ENCODE measurements at regions not wholly inside any gene's neighbourhood (a gene's known extent, or its start where the extent isn't known, plus 50 kb on each side); places are given as distances from the start of the nearest gene placed in this dataset.
"Not testable (repeated sequence)": the region's sequence is repeated elsewhere in the genome, so short reads cannot be mapped to it uniquely, and the experiment has no call there.

DNA sequence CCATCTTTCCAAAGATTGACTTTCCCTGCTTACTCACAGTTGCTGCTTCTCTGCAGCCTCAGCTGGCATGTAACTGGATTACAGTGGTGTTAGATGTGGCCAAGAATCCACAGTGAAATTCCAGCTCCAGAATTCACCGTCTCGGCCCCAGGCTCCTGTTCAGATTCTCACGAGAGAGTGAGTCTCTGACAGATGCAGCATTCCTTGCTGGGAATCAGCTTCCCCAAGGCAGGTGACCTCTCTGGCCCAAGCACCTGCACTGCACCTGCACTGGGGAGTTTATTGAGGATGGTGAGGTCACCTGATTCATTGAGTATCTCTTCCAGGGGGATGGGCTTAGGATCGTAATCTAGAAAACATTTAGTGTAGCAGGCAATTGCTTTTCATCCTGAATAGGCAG, 600.5 kb upstream of the RBFOX1 start:
- ChIA-PET CTCF (interaction anchor here (0.6 to 0.7 kb wide), 2 partner anchors 43 to 50 kb away, joined by 3 read pairs; no protein-coding TSS in a partner anchor), POLR2A (ENCODE audit: low non-redundant PET) (no interaction called here)
- TF ChIP-seq, protein P1, sequence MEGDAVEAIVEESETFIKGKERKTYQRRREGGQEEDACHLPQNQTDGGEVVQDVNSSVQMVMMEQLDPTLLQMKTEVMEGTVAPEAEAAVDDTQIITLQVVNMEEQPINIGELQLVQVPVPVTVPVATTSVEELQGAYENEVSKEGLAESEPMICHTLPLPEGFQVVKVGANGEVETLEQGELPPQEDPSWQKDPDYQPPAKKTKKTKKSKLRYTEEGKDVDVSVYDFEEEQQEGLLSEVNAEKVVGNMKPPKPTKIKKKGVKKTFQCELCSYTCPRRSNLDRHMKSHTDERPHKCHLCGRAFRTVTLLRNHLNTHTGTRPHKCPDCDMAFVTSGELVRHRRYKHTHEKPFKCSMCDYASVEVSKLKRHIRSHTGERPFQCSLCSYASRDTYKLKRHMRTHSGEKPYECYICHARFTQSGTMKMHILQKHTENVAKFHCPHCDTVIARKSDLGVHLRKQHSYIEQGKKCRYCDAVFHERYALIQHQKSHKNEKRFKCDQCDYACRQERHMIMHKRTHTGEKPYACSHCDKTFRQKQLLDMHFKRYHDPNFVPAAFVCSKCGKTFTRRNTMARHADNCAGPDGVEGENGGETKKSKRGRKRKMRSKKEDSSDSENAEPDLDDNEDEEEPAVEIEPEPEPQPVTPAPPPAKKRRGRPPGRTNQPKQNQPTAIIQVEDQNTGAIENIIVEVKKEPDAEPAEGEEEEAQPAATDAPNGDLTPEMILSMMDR (conservative IDR thresholded peaks at IDR 0.05; ENCODE audit: low read depth) = no peak
- DNase-seq (ENCODE audit: low spot score) = no peak
- H3K27ac ChIP-seq = no peak overlapping the region

DNA sequence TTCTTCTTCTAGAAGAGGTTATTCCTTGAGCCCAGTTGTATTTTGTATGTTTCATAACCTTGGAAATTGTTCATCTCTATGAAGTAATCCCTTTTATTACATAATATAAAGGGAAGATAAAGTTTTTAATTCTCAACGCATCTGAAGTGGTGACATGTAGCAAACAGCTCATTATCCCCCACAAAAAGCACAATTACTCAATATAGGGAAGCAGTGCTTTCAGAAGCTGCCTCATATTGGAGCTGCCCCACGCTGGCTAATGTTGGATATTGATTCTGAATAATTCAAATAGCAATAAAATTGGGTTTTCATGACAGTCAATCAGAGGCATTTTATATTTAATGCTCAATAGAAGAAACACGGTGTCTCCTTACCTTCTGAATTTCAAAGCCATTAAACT, 604.3 kb upstream of the RBFOX1 start:
- H3K27ac ChIP-seq = no peak overlapping the region
- TF ChIP-seq, protein P1 (conservative IDR thresholded peaks at IDR 0.05; ENCODE audit: low read depth) = no peak
- no peak for DNase-seq (ENCODE audit: low spot score)
- ChIA-PET POLR2A (ENCODE audit: low non-redundant PET) (no interaction called here), CTCF (no interaction called here)

DNA sequence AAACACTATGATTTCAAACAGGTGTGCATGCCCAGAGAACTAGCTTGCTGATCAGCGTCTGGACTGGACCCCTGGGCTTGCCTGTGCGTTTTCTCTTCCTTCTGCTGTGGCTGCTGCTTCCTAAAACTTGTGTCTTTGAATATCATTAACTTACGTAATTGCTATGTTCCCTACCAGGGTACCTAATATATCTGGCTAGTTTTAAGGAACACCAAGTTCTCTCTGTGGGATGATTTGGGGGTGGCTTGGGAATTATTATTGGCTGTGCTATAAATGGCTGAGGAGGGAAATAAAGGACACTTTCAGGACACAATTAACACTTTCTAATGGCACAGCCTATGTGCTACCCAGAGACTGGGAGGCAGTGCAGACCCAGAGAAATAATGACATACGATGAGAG, 606.0 kb upstream of the RBFOX1 start:
- H3K27ac ChIP-seq = no peak overlapping the region
- ChIA-PET POLR2A (ENCODE audit: low non-redundant PET) (no interaction called here), CTCF (no interaction called here)
- no peak for DNase-seq (ENCODE audit: low spot score)
- TF ChIP-seq, protein P1 (conservative IDR thresholded peaks at IDR 0.05; ENCODE audit: low read depth) = no peak

DNA sequence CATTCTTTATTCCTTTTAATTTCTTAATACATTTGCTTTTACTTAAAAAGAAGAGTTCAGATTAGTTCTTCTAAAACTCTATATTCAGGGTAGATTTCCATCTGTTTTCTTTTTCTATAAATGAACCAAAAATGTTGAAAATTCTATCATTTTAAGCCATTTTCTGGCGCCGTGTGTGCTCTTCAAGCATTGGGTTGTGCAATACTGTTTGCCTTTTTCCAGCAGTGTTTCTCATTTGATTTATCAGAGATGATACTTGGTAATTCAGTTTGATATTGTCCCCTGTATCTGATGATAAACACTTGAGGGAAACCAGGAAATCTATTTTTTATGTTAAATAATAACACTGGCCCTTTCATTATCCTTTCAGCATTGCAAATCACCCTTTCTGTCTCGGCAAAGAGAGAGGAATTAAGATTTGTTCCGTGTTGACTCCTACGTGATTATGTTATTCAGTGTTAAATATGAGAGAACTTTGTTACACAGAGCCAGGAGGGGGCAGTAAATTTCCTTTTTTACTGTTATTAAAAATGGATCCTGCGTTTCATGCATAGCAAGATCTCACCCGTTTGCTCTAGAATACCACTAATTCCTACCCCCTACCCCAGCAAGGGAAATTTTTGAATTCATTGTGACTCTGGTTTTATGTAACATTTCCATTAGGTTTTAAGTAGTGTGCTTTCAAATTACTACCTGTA, 606.9 kb upstream of the RBFOX1 start:
- no peak for DNase-seq (ENCODE audit: low spot score)

DNA sequence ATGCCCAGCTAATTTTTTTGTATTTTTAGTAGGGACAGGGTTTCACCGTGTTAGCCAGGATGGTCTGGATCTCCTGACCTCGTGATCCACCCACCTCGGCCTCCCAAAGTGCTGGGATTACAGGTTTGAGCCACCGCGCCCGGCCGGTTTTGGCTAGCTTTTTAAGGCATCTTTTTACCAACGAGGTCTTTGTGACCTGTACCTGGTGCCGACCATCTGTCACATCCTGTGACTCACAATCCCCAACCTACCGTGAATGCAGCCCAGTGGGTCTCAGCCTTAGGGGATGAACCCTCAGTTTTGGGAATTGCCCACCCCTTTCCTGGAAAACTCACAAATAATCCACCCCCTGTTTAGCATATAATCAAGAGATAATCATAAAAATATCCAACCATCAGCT, 607.4 kb upstream of the RBFOX1 start:
- DNase-seq (ENCODE audit: low spot score); CTCF ChIA-PET; H3K27ac ChIP-seq; POLR2A ChIA-PET (ENCODE audit: low non-redundant PET): not testable (repeated sequence)

More for the DNA sequence above, 606.9 kb upstream of the RBFOX1 start:
- POLR2A ChIA-PET (ENCODE audit: low non-redundant PET) = no interaction called here
- CTCF ChIA-PET = no interaction called here
- TF ChIP-seq, protein P1 (conservative IDR thresholded peaks at IDR 0.05; ENCODE audit: low read depth) = no peak
- H3K27ac ChIP-seq = no peak overlapping the region

DNA sequence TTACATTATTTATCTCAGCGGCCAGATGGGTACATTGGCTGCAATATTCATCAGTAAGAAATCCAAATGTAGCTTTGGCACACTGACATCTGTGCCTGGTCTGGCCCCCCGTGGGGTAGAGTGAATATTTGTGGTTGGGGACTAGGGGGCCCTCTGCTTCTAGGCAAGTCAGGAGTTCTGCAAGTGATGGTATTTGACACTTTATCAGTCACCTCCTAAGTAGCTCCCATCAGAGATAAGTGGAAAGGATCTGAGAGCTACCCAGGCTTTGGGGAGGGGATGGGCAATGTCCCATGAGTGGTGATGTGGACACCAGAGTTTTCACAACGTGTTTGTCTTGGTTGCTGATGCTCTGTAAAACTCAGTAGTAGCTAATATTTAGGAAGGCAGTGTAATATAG, 609.9 kb upstream of the RBFOX1 start:
- no peak for DNase-seq (ENCODE audit: low spot score)
- POLR2A ChIA-PET (ENCODE audit: low non-redundant PET) = no interaction called here

DNA sequence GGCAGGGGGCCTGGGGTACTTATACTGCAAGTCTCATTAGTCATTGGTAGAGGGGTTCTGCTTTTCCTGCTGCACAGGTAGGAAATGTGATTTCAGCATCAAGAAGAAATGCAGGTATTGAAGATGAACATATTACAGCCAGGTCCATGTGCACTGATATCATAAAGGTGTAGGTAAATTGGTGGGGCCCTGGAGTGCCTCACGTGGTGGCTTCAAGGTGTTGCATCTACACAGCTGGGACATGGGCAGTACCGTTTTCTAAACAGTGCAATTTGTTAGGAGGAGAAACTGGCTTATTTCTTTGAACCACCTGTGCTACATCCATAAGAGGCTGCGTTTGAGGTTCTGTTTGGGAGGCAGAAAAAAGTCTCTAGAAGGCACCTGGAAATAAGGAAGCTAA, 618.1 kb upstream of the RBFOX1 start:
- CTCF ChIA-PET = no interaction called here
- TF ChIP-seq, protein P1 (conservative IDR thresholded peaks at IDR 0.05; ENCODE audit: low read depth) = no peak
- H3K27ac ChIP-seq = no peak overlapping the region
- POLR2A ChIA-PET (ENCODE audit: low non-redundant PET) = no interaction called here
- no peak for DNase-seq (ENCODE audit: low spot score)

More for the DNA sequence above, 609.9 kb upstream of the RBFOX1 start:
- TF ChIP-seq, protein P1 (conservative IDR thresholded peaks at IDR 0.05; ENCODE audit: low read depth) = no peak
- H3K27ac ChIP-seq = no peak overlapping the region
- CTCF ChIA-PET = interaction anchor here (0.6 kb wide), 1 partner anchor 1809 kb away, joined by 4 read pairs; no protein-coding TSS in a partner anchor

Measured in RWPE1 (cell line).